ENCODE measurements at regions not wholly inside any gene's neighbourhood (a gene's known extent, or its start where the extent isn't known, plus 50 kb on each side); places are given as distances from the start of the nearest gene placed in this dataset.

DNA sequence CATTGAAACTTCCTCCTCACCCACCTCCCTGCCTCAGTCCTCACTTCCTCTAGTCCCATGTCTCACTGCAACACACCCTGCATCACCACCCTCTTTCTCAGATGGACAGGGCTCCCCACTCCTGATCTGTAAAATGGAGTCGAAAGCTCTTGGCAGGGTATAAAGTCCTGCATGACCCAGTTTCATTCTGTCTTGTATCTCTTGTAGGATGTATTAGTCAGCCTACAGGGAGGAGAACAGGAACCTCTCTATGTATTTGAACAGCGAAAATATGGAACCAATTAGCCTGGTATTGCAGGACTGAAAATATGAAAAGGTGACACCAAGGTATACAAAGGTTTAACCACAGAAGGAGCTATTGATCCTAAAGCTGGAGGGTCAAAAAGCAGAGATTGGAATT lies 156.9 kb upstream of the SNX19 start:
- H3K36me3 ChIP-seq (ENCODE audit: control insufficient read depth in 2 of 2, insufficient read depth in 1 of 2, low read length in 2 of 2): no peaks in the 10 kb centered on the region
- TF ChIP-seq, protein P1, sequence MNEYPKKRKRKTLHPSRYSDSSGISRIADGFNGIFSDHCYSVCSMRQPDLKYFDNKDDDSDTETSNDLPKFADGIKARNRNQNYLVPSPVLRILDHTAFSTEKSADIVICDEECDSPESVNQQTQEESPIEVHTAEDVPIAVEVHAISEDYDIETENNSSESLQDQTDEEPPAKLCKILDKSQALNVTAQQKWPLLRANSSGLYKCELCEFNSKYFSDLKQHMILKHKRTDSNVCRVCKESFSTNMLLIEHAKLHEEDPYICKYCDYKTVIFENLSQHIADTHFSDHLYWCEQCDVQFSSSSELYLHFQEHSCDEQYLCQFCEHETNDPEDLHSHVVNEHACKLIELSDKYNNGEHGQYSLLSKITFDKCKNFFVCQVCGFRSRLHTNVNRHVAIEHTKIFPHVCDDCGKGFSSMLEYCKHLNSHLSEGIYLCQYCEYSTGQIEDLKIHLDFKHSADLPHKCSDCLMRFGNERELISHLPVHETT (tag by site-specific recombination; IDR thresholded peaks at IDR 0.05): no peak
- TF ChIP-seq ZNF555 (tag by site-specific recombination; conservative IDR thresholded peaks at IDR 0.05): no peak
- no peak for TF ChIP-seq ZNF549 (tag by site-specific recombination; IDR thresholded peaks at IDR 0.05)
- TF ChIP-seq ZNF274 (IDR thresholded peaks at IDR 0.05; ENCODE audit: low read length): no peak
- no peak for TF ChIP-seq ZNF274 (tag by site-specific recombination; IDR thresholded peaks at IDR 0.05; ENCODE audit: borderline replicate concordance)
- TF ChIP-seq, protein P2, sequence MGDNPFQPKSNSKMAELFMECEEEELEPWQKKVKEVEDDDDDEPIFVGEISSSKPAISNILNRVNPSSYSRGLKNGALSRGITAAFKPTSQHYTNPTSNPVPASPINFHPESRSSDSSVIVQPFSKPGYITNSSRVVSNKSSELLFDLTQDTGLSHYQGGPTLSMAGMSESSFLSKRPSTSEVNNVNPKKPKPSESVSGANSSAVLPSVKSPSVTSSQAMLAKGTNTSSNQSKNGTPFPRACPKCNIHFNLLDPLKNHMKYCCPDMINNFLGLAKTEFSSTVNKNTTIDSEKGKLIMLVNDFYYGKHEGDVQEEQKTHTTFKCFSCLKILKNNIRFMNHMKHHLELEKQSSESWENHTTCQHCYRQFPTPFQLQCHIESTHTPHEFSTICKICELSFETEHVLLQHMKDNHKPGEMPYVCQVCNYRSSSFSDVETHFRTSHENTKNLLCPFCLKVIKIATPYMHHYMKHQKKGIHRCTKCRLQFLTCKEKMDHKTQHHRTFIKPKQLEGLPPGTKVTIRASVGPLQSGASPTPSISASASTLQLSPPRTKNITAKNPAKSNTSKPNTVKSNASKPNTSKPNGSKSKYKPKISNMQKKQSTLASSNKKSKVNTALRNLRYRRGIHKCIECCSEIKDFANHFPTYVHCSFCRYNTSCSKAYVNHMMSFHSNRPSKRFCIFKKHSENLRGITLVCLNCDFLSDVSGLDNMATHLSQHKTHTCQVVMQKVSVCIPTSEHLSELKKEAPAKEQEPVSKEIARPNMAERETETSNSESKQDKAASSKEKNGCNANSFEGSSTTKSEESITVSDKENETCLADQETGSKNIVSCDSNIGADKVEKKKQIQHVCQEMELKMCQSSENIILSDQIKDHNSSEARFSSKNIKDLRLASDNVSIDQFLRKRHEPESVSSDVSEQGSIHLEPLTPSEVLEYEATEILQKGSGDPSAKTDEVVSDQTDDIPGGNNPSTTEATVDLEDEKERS (tag by site-specific recombination; IDR thresholded peaks at IDR 0.05): no peak
- TF ChIP-seq SP3 (tag by site-specific recombination; IDR thresholded peaks at IDR 0.05): no peak
- no peak for TF ChIP-seq ZNF658 (tag by site-specific recombination; IDR thresholded peaks at IDR 0.05)
- TF ChIP-seq, protein P3, sequence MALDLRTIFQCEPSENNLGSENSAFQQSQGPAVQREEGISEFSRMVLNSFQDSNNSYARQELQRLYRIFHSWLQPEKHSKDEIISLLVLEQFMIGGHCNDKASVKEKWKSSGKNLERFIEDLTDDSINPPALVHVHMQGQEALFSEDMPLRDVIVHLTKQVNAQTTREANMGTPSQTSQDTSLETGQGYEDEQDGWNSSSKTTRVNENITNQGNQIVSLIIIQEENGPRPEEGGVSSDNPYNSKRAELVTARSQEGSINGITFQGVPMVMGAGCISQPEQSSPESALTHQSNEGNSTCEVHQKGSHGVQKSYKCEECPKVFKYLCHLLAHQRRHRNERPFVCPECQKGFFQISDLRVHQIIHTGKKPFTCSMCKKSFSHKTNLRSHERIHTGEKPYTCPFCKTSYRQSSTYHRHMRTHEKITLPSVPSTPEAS (tag by site-specific recombination; IDR thresholded peaks at IDR 0.05): no peak
- TF ChIP-seq ZNF558 (tag by site-specific recombination; IDR thresholded peaks at IDR 0.05): no peak
- TF ChIP-seq ZNF830 (tag by site-specific recombination; IDR thresholded peaks at IDR 0.05; ENCODE audit: low read depth): no peak
- TF ChIP-seq ZNF624 (tag by site-specific recombination; IDR thresholded peaks at IDR 0.05): no peak
- TF ChIP-seq ZNF561 (tag by site-specific recombination; IDR thresholded peaks at IDR 0.05; ENCODE audit: borderline replicate concordance): no peak
- no peaks in the 10 kb centered on the region for H3K9me3 ChIP-seq (ENCODE audit: control insufficient read depth, insufficient read depth, low read depth, low read length)
- ChIA-PET POLR2A (no interaction called here), CTCF (interaction anchor here (0.7 to 1.1 kb wide), 3 partner anchors 8 to 601 kb away, joined by 3 to 6 read pairs (median 3); no protein-coding TSS in a partner anchor)
- no peak overlapping the region for H3K4me3 ChIP-seq (ENCODE audit: low read depth, low read length)
- H3K4me1 ChIP-seq (ENCODE audit: control insufficient read depth, insufficient read depth, low read length): no peaks in the 10 kb centered on the region
- no peak overlapping the region for H3K27ac ChIP-seq (ENCODE audit: extremely low read depth, low read depth, low read length)

DNA sequence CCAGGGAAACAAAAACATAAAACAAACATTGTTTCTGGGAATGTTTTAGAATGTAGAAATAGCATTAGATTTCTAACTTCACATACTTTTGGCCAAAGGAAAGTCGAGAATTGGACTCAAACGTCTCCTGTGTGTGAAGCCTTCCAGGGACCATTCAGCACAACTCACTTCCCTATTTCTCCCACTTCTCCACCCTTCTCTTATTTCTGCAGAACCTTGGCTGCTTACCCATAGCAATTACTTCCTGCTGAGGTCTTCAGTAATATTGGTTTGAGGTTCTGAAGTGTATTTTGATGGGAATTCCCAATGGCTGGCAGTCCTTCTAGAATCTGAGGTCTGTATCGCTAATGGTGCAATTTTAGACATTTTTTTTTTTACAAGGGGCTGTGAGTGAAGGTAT lies 158.3 kb upstream of the SNX19 start:
- no peak for TF ChIP-seq YY2 (tag by site-specific recombination; IDR thresholded peaks at IDR 0.05)
- POLR2A ChIA-PET: no interaction called here

DNA sequence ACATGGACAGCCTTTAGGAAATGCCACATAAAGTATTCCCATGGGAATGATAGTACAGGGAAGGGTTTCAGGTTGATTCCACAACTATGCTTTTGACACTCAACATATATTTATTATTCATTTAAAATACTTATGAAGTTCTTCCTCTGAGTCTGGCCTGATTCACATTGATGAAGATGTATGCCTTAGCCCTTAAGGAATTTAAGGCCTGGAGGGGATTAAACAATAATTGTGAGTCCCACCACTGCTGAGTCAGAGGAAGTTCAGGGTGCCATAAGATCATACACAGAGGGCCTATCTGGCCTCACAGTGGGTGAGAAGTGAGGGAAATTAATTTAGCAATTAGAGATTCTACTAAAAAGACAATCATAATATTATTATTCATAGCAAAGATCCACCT lies 161.1 kb upstream of the SNX19 start:
- CTCF ChIA-PET: interaction anchor here (1.0 kb wide), 1 partner anchor 13 kb away, joined by 3 read pairs; no protein-coding TSS in a partner anchor
- POLR2A ChIA-PET: no interaction called here
- H3K36me3 ChIP-seq (ENCODE audit: control insufficient read depth in 2 of 2, insufficient read depth in 1 of 2, low read length in 2 of 2): no peaks in the 10 kb centered on the region
- H3K9me3 ChIP-seq (ENCODE audit: control insufficient read depth, insufficient read depth, low read depth, low read length): no peaks in the 10 kb centered on the region
- H3K4me3 ChIP-seq (ENCODE audit: low read depth, low read length): no peak overlapping the region
- no peak overlapping the region for H3K27ac ChIP-seq (ENCODE audit: extremely low read depth, low read depth, low read length)
- no peaks in the 10 kb centered on the region for H3K4me1 ChIP-seq (ENCODE audit: control insufficient read depth, insufficient read depth, low read length)
- TF ChIP-seq HOXD13 (CRISPR knock-in tag; IDR thresholded peaks at IDR 0.05; ENCODE audit: borderline replicate concordance) (no peak), ZNF768 (tag by site-specific recombination; IDR thresholded peaks at IDR 0.05) (no peak), ZNF658 (tag by site-specific recombination; IDR thresholded peaks at IDR 0.05) (no peak), ZNF366 (tag by site-specific recombination; conservative IDR thresholded peaks at IDR 0.05) (no peak), ZNF10 (tag by site-specific recombination; IDR thresholded peaks at IDR 0.05) (no peak)
- TF ChIP-seq, protein P4, sequence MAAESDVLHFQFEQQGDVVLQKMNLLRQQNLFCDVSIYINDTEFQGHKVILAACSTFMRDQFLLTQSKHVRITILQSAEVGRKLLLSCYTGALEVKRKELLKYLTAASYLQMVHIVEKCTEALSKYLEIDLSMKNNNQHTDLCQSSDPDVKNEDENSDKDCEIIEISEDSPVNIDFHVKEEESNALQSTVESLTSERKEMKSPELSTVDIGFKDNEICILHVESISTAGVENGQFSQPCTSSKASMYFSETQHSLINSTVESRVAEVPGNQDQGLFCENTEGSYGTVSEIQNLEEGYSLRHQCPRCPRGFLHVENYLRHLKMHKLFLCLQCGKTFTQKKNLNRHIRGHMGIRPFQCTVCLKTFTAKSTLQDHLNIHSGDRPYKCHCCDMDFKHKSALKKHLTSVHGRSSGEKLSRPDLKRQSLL (tag by site-specific recombination; IDR thresholded peaks at IDR 0.05): no peak
- TF ChIP-seq, protein P5, sequence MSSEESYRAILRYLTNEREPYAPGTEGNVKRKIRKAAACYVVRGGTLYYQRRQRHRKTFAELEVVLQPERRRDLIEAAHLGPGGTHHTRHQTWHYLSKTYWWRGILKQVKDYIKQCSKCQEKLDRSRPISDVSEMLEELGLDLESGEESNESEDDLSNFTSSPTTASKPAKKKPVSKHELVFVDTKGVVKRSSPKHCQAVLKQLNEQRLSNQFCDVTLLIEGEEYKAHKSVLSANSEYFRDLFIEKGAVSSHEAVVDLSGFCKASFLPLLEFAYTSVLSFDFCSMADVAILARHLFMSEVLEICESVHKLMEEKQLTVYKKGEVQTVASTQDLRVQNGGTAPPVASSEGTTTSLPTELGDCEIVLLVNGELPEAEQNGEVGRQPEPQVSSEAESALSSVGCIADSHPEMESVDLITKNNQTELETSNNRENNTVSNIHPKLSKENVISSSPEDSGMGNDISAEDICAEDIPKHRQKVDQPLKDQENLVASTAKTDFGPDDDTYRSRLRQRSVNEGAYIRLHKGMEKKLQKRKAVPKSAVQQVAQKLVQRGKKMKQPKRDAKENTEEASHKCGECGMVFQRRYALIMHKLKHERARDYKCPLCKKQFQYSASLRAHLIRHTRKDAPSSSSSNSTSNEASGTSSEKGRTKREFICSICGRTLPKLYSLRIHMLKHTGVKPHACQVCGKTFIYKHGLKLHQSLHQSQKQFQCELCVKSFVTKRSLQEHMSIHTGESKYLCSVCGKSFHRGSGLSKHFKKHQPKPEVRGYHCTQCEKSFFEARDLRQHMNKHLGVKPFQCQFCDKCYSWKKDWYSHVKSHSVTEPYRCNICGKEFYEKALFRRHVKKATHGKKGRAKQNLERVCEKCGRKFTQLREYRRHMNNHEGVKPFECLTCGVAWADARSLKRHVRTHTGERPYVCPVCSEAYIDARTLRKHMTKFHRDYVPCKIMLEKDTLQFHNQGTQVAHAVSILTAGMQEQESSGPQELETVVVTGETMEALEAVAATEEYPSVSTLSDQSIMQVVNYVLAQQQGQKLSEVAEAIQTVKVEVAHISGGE (tag by site-specific recombination; conservative IDR thresholded peaks at IDR 0.05; ENCODE audit: low read depth): no peak

More for the DNA sequence above, 158.3 kb upstream of the SNX19 start:
- CTCF ChIA-PET: interaction anchor here (1.5 kb wide), 1 partner anchor 10 kb away, joined by 5 read pairs; no protein-coding TSS in a partner anchor
- no peak overlapping the region for H3K4me3 ChIP-seq (ENCODE audit: low read depth, low read length)
- H3K4me1 ChIP-seq (ENCODE audit: control insufficient read depth, insufficient read depth, low read length): no peaks in the 10 kb centered on the region
- H3K36me3 ChIP-seq (ENCODE audit: control insufficient read depth in 2 of 2, insufficient read depth in 1 of 2, low read length in 2 of 2): no peaks in the 10 kb centered on the region
- no peaks in the 10 kb centered on the region for H3K9me3 ChIP-seq (ENCODE audit: control insufficient read depth, insufficient read depth, low read depth, low read length)
- H3K27ac ChIP-seq (ENCODE audit: extremely low read depth, low read depth, low read length): no peak overlapping the region

Data from HEK293 (cell line).